ENCODE measurements at regions not wholly inside any gene's neighbourhood (a gene's known extent, or its start where the extent isn't known, plus 50 kb on each side); places are given as distances from the start of the nearest gene placed in this dataset.

DNA sequence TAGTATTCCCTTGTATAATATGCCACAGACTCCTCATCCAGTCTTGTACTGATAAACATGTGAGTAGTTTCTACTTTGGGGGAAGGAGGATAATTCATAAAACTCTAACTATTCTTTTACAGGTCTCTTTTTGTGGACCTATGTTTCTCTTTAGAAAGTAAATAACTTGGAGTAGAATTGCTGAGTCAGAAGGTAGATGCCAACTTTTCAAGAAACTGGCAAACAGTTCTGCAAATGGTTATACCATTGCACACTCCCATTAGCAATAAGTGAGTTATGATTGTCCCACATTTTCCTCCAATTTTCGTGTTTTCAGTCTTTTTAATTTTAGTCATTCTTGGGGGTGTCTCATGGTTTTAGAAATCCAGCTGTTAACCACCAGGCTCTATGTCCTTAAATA, 477.2 kb upstream of the LRRTM4 start:
- H3K4me3 ChIP-seq (ENCODE audit: low read depth, low read length): no peak overlapping the region
- TF ChIP-seq, protein P1, sequence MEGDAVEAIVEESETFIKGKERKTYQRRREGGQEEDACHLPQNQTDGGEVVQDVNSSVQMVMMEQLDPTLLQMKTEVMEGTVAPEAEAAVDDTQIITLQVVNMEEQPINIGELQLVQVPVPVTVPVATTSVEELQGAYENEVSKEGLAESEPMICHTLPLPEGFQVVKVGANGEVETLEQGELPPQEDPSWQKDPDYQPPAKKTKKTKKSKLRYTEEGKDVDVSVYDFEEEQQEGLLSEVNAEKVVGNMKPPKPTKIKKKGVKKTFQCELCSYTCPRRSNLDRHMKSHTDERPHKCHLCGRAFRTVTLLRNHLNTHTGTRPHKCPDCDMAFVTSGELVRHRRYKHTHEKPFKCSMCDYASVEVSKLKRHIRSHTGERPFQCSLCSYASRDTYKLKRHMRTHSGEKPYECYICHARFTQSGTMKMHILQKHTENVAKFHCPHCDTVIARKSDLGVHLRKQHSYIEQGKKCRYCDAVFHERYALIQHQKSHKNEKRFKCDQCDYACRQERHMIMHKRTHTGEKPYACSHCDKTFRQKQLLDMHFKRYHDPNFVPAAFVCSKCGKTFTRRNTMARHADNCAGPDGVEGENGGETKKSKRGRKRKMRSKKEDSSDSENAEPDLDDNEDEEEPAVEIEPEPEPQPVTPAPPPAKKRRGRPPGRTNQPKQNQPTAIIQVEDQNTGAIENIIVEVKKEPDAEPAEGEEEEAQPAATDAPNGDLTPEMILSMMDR (IDR thresholded peaks at IDR 0.05; ENCODE audit: insufficient read depth, low read depth, low read length): no peak
- no peak for DNase-seq (ENCODE audit: low read depth)

DNA sequence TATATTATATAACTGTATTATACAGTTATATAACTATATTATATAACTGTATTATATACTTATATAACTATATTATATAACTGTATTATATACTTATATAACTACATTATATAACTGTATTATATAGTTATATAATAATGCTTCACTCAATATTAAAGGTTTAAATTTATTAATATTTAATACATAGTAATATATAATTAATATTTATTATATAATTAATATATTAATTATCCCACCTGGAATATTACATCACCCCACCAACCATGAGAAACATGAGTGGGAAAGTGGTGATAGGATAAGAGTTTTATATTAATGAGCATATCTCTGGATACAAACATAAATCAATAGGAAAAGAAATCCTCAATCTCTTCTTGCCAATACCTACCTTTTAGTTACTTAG, 487.1 kb upstream of the LRRTM4 start:
- H3K4me3 ChIP-seq (ENCODE audit: low read depth, low read length): no peak overlapping the region
- DNase-seq (ENCODE audit: low read depth): no peak
- TF ChIP-seq, protein P1 (IDR thresholded peaks at IDR 0.05; ENCODE audit: insufficient read depth, low read depth, low read length): no peak

DNA sequence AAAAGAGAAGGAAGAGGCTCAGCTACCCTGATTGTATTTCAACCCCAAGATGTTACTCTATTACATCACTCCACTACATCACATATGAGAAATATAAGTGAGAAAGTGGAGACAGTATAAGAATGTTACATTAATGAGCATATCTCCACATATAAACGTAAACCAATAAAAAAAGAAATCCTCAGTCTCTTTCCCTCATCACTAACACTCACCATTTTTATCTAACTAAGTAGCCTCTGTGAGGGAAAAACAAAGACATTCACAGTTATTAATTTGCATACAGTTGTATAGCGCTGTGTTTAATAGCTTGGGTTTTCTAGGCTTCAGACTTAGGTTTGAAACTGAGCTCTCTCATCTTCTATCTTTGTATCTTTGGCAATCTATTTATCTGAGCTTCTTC, 489.1 kb upstream of the LRRTM4 start:
- no peak overlapping the region for H3K4me3 ChIP-seq (ENCODE audit: low read depth, low read length)
- TF ChIP-seq, protein P1 (IDR thresholded peaks at IDR 0.05; ENCODE audit: insufficient read depth, low read depth, low read length): no peak
- DNase-seq (ENCODE audit: low read depth): no peak

DNA sequence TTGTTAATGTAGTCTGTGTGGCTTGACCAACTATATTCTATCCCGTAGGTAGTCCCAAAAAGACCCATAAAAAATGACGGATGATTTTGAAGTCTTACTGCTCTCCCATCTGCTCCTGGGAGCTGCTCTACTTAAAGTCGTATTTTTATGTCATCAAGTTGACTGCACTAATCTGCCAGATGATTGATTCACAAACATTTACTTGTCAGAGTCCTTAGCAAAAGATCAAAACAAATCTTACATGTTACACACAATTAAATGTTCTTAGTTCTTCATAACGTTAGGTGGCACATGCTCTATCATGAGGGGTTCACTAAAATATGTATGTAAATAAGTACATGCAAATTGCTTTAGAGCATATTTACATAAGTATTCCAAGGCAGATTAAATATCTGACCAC, 498.3 kb upstream of the LRRTM4 start:
- TF ChIP-seq, protein P1 (IDR thresholded peaks at IDR 0.05; ENCODE audit: insufficient read depth, low read depth, low read length): no peak
- H3K4me3 ChIP-seq (ENCODE audit: low read depth, low read length): no peak overlapping the region
- DNase-seq (ENCODE audit: low read depth): no peak

DNA sequence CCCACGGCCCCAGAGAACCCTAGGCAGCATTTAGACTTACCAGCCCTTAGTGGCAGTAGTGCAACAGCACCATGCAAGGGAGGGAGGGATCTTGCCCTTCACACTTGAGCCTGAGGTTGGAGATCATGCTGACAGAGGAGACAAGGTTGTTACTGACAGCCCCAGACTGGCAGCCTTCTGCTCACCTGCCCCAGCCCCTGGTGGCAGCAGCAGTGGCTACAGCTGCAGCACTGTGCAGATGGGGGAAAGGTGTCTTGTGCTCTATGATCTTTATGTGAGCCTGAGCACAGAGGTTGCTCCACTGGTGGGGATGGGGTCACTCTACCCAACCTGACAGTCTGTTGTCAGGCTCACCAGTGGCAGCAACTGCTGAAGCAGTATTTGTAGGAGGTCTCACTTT, 501.2 kb upstream of the LRRTM4 start:
- TF ChIP-seq, protein P1 (IDR thresholded peaks at IDR 0.05; ENCODE audit: insufficient read depth, low read depth, low read length): no peak
- DNase-seq (ENCODE audit: low read depth): no peak
- no peak overlapping the region for H3K4me3 ChIP-seq (ENCODE audit: low read depth, low read length)

DNA sequence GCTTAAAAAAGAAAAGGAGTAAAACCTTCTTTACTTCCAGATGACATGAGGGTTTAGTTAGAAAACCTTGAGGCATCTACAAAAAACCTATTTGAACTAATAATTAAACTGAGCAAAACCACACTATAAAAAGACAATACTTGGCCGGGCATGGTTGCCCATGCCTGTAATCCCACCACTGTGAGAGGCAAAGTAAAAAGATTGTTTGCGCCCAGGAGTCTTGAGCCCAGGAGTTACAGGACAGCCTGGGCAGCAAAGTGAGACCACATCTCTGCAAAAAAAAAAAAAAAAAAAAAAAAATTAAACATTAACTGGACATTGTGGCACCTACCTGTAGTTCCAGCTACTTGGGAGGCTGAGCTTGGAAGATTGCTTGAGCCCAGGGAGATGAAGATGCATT, 502.8 kb upstream of the LRRTM4 start:
- TF ChIP-seq, protein P1 (IDR thresholded peaks at IDR 0.05; ENCODE audit: insufficient read depth, low read depth, low read length): no peak
- DNase-seq (ENCODE audit: low read depth): no peak
- H3K4me3 ChIP-seq (ENCODE audit: low read depth, low read length): no peak overlapping the region

DNA sequence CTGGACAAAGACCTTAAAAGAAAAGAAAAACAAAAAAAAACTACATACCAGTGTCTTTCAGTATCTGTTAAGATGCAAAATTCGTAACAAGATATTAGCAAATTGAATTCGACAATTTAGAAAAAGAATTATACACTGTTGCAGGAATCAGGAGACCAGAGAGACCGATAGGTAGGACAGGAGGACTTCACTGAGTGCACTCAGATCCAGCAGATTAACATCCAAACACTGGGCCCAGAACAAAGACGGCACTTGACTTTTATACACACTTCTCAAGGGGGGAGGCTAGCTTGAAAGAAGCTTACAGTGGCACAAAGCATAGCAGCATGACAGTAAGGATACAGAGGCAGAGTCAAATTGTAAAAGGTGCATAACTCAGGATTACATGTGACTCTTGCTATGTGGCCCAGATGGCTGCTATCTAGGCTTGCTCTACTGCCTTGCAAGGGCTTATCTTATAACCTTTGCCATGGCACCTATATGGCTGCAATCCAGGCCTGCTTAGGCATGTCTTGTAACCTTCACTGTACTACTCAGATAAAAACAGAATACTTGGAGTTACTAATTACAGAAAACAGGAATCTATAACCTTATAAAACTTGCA, 507.3 kb upstream of the LRRTM4 start:
- DNase-seq (ENCODE audit: low read depth): no peak
- H3K4me3 ChIP-seq (ENCODE audit: low read depth, low read length): no peak overlapping the region
- TF ChIP-seq, protein P1 (IDR thresholded peaks at IDR 0.05; ENCODE audit: insufficient read depth, low read depth, low read length): no peak

All from fibroblast of villous mesenchyme (primary cell).